ENCODE measurements at regions not wholly inside any gene's neighbourhood (a gene's known extent, or its start where the extent isn't known, plus 50 kb on each side); places are given as distances from the start of the nearest gene placed in this dataset.

DNA sequence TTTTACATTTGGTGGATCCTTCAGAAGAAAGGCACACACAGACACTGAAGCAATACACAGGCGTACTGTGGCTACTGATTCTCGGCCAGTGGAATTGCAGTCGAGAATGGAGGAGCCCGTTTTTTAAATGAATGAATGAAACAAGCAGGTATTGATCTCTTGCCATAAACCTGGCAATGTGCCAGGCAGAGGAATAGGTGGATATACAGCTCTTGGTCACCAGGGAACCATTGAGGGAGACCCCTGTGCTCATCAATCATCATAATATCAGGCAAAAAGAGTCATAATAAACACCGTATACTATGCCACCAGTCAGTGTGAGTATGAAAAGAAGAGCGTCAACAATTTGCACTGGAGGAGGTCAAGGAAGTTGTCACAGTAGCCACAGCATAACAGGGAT, 140.3 kb upstream of the FOXF1 start:
- H3K4me3 ChIP-seq (ENCODE audit: low read length), result no peak overlapping the region
- ATAC-seq (no peak), DNase-seq (no peak)
- H3K27me3 ChIP-seq (ENCODE audit: control insufficient read depth, insufficient read depth), result no peaks in the 10 kb centered on the region
- H3K9me3 ChIP-seq (ENCODE audit: control insufficient read depth, low read length), result no peaks in the 10 kb centered on the region
- no peak overlapping the region for H3K27ac ChIP-seq (ENCODE audit: low read length)
- WGBS, result 89% methylated on average over 6 of the region's 6 CpGs
- intact Hi-C loops (cut with DNase I), result no loop called here
- no peaks in the 10 kb centered on the region for H3K4me1 ChIP-seq (ENCODE audit: control insufficient read depth, insufficient read depth, low read length)

DNA sequence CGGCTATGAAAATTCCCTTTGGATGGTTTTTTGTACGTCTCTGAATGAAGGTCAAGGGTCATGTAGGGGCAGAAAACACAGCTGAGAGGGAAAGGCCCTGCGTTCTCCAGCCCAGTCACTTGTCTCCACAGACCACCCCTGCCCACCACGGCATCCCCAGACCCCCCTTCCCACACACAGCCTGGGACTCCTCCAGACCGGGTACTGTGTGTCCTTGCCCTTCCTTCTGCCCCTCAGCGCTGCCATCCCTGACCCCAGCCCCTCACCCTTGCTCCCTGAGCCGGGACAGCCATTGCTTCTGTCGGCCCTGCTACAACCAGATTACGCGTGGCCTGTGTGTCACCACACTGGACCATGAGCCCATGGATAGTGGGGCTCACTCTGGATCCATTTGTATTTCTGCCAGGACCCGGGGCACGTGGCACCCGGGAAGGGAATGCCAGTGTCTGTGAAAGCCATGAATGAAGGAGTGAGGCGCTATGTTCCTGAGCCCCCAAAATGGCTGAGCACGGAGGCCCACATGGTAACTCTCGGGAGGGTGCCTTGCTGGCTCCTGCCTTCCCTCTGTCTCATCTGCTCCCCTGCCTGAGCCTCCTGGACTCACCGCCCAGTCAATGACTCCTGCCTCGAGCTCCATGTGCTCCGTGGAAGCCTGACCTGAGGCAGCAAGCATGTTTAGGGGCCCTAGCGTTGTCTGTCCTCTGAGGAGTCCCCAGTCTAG, 139.1 kb upstream of the FOXF1 start:
- ATAC-seq (no peak), DNase-seq (no peak)
- Histone ChIP-seq H3K9me3 (ENCODE audit: control insufficient read depth, low read length) (no peaks in the 10 kb centered on the region), H3K27ac (ENCODE audit: low read length) (no peak overlapping the region), H3K4me1 (ENCODE audit: control insufficient read depth, insufficient read depth, low read length) (no peaks in the 10 kb centered on the region), H3K4me3 (ENCODE audit: low read length) (no peak overlapping the region), H3K27me3 (ENCODE audit: control insufficient read depth, insufficient read depth) (no peaks in the 10 kb centered on the region)
- intact Hi-C loops (cut with DNase I), result no loop called here
- 70% methylated on average over 20 of the region's 20 CpGs for WGBS

DNA sequence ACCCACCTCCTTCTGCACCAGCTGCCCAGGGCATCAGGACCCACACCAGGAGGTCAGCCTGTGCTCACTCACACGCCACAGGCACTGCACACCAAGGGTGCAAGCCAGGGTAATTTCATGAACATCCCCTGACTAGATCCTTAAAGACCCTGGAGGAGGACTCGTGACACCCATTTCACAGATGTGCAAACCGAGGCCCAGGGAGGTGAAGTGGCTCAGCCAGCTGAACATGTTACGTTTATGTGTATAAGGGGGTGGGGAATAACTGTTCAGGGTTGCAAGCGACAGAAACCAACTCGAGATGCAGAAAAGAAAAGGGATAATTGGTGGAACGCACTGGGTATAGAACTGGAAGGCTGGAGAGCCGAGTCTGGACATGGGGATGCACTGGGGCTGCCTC, 138.1 kb upstream of the FOXF1 start:
- Histone ChIP-seq H3K4me3 (ENCODE audit: low read length) (no peak overlapping the region), H3K9me3 (ENCODE audit: control insufficient read depth, low read length) (no peaks in the 10 kb centered on the region), H3K4me1 (ENCODE audit: control insufficient read depth, insufficient read depth, low read length) (no peaks in the 10 kb centered on the region), H3K27me3 (ENCODE audit: control insufficient read depth, insufficient read depth) (no peaks in the 10 kb centered on the region), H3K27ac (ENCODE audit: low read length) (no peak overlapping the region)
- intact Hi-C loops (cut with DNase I), result no loop called here
- WGBS, result 91% methylated on average over 8 of the region's 8 CpGs
- DNase-seq (no peak), ATAC-seq (no peak)

DNA sequence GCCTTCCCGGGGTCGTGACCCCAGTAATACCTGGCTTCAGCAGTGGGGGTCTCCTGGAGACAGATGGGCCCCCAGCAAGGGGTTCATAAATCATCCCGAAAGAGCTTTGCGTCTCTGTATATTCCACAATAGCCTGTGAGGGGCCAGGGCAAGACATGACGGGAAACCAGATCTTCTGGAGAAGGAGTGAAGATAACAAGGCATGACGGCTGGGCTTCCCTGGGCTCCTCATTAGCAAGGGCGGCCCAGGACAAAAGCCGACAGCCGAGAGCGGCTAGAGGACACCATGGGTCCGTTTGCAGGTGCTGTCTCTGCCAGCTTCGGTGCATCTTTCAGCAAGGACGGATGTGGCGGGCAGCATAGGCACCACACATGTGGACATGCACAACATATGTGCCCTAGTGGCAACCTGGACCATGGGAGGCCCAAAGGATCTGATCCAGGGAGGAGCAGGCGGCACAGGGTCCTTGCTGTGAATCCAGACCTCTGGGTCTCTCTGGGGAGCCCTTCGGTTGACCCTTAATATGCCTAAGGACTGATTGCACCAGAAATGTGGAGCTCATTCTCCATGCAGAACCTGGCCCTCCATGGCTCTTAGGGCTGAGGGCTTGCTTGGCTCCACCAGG, 136.9 kb upstream of the FOXF1 start:
- WGBS, result 46% methylated on average over 16 of the region's 16 CpGs
- H3K27me3 ChIP-seq (ENCODE audit: control insufficient read depth, insufficient read depth), result no peaks in the 10 kb centered on the region
- H3K9me3 ChIP-seq (ENCODE audit: control insufficient read depth, low read length), result no peaks in the 10 kb centered on the region
- ATAC-seq (no peak), DNase-seq (no peak)
- no peak overlapping the region for H3K4me3 ChIP-seq (ENCODE audit: low read length)
- intact Hi-C loops (cut with DNase I), result no loop called here
- H3K4me1 ChIP-seq (ENCODE audit: control insufficient read depth, insufficient read depth, low read length), result no peaks in the 10 kb centered on the region
- no peak overlapping the region for H3K27ac ChIP-seq (ENCODE audit: low read length)

DNA sequence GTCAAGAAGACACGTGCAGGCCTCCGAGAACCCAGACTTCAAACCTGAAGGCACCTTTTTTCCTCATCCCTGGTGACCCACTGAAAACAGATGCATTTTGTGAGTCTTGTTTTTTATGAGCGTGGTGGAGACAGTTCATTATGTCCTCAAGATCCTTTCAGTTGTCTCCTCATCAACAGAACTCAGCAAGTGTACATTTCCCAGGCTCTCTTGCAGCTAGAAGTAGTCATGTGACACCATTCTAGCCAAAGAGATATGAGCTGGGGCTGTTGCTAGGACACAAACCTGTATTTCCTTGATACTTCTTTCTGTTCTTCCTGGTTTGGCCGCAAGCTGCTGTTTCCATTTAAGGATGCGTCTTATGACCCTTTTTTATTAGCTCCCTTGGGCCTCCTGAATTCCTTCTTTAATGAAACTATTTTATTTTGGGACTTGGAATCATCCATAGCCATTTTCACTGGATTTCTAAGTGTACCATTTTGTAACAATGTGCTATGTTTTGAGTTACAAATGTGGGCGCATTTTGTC, 135.7 kb upstream of the FOXF1 start:
- 88% methylated on average over 6 of the region's 6 CpGs for WGBS
- DNase-seq (no peak), ATAC-seq (no peak)
- intact Hi-C loops (cut with DNase I), result no loop called here
- Histone ChIP-seq H3K27ac (ENCODE audit: low read length) (no peak overlapping the region), H3K4me1 (ENCODE audit: control insufficient read depth, insufficient read depth, low read length) (no peaks in the 10 kb centered on the region), H3K27me3 (ENCODE audit: control insufficient read depth, insufficient read depth) (no peaks in the 10 kb centered on the region), H3K4me3 (ENCODE audit: low read length) (no peak overlapping the region), H3K9me3 (ENCODE audit: control insufficient read depth, low read length) (no peaks in the 10 kb centered on the region)

DNA sequence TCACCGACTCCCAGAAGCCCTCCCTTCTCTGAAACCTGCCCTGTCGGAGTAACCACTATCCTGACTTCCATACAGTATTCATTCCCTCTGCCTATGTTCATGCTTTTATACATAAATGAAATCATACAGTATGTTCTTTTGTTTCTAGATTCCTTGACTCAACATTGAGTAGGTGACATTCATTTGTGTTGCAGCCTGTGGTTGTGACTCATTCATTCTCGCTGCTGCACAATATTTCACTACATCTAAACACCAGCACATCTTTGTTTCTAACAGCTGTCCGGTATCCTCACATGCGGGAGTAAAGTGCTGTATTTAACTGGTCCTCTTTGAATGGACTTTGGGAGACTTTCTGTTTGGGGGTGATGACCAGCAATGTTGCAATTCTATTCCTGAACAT, 135.0 kb upstream of the FOXF1 start:
- H3K4me1 ChIP-seq (ENCODE audit: control insufficient read depth, insufficient read depth, low read length), result no peaks in the 10 kb centered on the region
- H3K4me3 ChIP-seq (ENCODE audit: low read length), result no peak overlapping the region
- H3K9me3 ChIP-seq (ENCODE audit: control insufficient read depth, low read length), result no peaks in the 10 kb centered on the region
- ATAC-seq (no peak), DNase-seq (no peak)
- no peaks in the 10 kb centered on the region for H3K27me3 ChIP-seq (ENCODE audit: control insufficient read depth, insufficient read depth)
- 84% methylated on average over 5 of the region's 5 CpGs for WGBS
- intact Hi-C loops (cut with DNase I), result no loop called here
- H3K27ac ChIP-seq (ENCODE audit: low read length), result no peak overlapping the region

DNA sequence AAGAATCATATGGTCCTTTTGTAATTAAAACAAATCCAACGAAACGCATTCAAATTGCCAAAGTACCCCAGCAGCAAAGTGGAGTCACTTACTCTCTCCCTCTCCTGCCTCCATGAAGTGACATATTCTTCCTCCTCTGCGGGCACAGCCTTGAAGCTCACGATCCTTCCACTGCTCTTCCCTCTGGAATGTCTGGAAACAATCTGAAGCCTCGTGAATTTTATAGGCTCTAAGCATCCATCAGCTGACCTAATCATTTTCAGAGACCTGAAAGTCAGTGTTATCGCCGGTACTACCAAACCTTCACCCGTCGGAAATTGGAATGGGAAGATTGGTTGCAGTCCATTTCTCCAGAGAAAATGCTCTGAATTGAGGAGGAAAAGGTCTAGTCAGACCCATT, 134.5 kb upstream of the FOXF1 start:
- Histone ChIP-seq H3K27me3 (ENCODE audit: control insufficient read depth, insufficient read depth) (no peaks in the 10 kb centered on the region), H3K27ac (ENCODE audit: low read length) (no peak overlapping the region), H3K4me1 (ENCODE audit: control insufficient read depth, insufficient read depth, low read length) (no peaks in the 10 kb centered on the region), H3K9me3 (ENCODE audit: control insufficient read depth, low read length) (no peaks in the 10 kb centered on the region), H3K4me3 (ENCODE audit: low read length) (no peak overlapping the region)
- ATAC-seq (no peak), DNase-seq (no peak)
- intact Hi-C loops (cut with DNase I), result no loop called here
- 78% methylated on average over 9 of the region's 9 CpGs for WGBS

DNA sequence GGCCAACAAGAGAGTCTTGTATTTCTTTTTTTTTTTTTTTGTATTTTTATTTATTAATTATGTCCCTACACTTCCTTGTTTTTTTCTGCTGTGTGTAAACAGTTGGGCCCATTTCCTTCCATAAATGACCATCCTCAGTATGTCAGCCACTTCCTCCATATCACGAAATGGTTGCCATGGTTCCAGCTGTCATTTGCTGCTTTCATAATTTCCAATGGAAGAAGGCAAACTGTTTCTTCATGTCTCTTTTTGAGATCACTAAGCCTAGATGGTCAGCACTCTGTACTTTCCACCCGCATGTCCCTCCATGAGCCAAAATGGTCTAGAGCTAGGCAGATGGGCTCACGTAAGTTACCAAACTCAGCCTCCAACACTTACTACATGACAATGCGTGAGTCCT, 133.5 kb upstream of the FOXF1 start:
- Histone ChIP-seq H3K4me3 (ENCODE audit: low read length) (no peak overlapping the region), H3K27ac (ENCODE audit: low read length) (no peak overlapping the region), H3K4me1 (ENCODE audit: control insufficient read depth, insufficient read depth, low read length) (no peaks in the 10 kb centered on the region), H3K9me3 (ENCODE audit: control insufficient read depth, low read length) (no peaks in the 10 kb centered on the region), H3K27me3 (ENCODE audit: control insufficient read depth, insufficient read depth) (no peaks in the 10 kb centered on the region)
- intact Hi-C loops (cut with DNase I), result no loop called here
- DNase-seq (no peak), ATAC-seq (no peak)
- 82% methylated on average over 4 of the region's 4 CpGs for WGBS

DNA sequence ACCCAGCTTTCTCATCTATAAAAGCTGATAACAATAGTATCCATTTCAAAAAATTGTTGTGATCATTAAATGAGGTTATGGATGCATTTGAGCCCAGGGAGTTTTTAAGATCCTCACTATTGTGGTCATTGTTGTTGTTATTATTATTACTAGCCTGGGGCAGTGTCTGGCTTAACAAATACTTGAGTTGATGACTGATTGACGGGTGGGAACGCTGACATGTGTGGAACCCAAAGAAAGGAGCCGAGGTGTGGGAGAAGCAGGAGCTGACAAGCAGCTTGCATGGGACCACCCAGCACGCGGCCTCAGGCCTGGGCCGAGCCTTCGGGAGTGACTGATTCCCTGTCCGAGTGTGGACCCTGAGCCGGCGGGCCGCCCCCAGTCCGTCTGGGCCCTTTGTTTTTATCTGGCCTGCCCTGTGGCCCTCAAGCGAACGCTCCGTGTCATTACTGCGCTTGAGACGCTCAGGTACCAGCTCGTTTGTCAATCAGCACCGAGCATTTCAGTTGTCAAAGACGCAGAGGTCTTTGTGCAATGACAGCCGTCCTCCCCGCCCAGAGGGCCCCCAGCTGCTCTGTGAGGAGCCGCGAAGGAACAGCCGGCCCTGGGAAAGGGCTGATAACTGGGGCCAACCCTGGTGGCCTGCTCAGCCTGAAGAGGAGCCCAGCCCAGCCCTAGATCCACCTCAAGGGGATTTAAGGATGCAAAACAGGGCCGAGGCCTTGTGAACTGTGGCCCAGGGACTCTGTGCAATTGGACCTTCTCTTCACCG, 132.9 kb upstream of the FOXF1 start:
- ATAC-seq, result no peak
- H3K4me3 ChIP-seq (ENCODE audit: low read length), result no peak overlapping the region
- H3K4me1 ChIP-seq (ENCODE audit: control insufficient read depth, insufficient read depth, low read length), result no peaks in the 10 kb centered on the region
- no peak for DNase-seq
- intact Hi-C loops (cut with DNase I), result no loop called here
- 57% methylated on average over 27 of the region's 27 CpGs for WGBS
- H3K27ac ChIP-seq (ENCODE audit: low read length), result no peak overlapping the region
- no peaks in the 10 kb centered on the region for H3K27me3 ChIP-seq (ENCODE audit: control insufficient read depth, insufficient read depth)
- H3K9me3 ChIP-seq (ENCODE audit: control insufficient read depth, low read length), result no peaks in the 10 kb centered on the region

DNA sequence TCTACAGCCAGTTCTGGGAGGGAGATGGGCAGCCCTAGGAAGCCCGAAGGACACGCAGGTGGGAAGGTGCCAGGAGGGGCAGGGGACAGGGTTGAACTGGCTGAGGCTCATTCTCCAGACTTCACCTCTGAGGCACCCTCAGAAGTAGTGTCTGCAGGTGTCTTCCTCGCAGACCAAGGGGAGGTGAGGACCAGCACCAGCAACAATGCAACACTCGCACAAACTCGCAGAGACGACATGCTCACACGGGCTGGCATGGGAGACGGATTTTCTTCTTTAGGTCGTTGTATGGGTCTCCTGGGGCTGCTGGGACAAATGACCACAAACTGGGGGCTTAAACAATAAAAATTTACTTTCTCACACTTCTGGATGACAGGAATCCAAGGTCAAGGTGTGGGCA, 132.2 kb upstream of the FOXF1 start:
- Histone ChIP-seq H3K4me3 (ENCODE audit: low read length) (no peak overlapping the region), H3K4me1 (ENCODE audit: control insufficient read depth, insufficient read depth, low read length) (no peaks in the 10 kb centered on the region), H3K27ac (ENCODE audit: low read length) (no peak overlapping the region), H3K9me3 (ENCODE audit: control insufficient read depth, low read length) (no peaks in the 10 kb centered on the region), H3K27me3 (ENCODE audit: control insufficient read depth, insufficient read depth) (no peaks in the 10 kb centered on the region)
- no peak for DNase-seq
- 91% methylated on average over 9 of the region's 9 CpGs for WGBS
- ATAC-seq, result no peak
- intact Hi-C loops (cut with DNase I), result no loop called here

DNA sequence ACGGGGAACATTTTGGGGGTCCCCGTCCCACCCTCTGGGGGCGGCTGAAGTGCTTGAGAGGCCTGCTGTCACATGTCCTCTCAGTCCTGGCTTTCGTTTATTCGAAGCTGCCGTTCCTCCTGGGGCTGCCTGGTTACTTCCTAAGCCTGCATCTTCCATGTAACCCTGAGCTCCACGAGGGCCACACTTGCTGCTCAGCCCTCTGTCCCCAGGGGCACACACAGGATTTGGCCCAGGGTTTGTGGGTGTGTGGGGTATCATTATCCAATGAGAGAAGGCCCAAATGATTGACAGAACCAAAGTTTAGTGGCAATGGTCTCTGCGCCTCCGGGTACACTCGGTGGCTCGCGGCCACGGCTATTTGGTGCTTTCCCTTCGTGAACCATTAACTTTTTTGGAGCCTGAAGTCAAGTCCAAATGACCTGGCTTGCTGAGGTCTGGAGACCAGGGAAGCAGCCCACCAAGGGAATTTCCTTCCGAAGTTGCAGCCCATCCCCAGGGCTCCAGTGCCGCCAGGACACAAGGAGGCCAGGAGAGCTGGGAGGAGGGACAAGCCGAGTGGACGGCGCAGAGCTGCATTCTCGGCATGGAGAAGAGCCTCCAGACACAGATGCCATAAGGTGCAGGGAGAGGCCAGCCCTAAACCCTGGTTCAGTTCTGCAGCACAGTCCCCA, 131.4 kb upstream of the FOXF1 start:
- 83% methylated on average over 20 of the region's 20 CpGs for WGBS
- intact Hi-C loops (cut with DNase I), result no loop called here
- Histone ChIP-seq H3K27me3 (ENCODE audit: control insufficient read depth, insufficient read depth) (no peaks in the 10 kb centered on the region), H3K4me1 (ENCODE audit: control insufficient read depth, insufficient read depth, low read length) (no peaks in the 10 kb centered on the region), H3K9me3 (ENCODE audit: control insufficient read depth, low read length) (no peaks in the 10 kb centered on the region), H3K27ac (ENCODE audit: low read length) (no peak overlapping the region), H3K4me3 (ENCODE audit: low read length) (no peak overlapping the region)
- ATAC-seq, result no peak
- no peak for DNase-seq

Data from right cardiac atrium (tissue), 5 donors.